ENCODE measurements at regions not wholly inside any gene's neighbourhood (a gene's known extent, or its start where the extent isn't known, plus 50 kb on each side); places are given as distances from the start of the nearest gene placed in this dataset.

DNA sequence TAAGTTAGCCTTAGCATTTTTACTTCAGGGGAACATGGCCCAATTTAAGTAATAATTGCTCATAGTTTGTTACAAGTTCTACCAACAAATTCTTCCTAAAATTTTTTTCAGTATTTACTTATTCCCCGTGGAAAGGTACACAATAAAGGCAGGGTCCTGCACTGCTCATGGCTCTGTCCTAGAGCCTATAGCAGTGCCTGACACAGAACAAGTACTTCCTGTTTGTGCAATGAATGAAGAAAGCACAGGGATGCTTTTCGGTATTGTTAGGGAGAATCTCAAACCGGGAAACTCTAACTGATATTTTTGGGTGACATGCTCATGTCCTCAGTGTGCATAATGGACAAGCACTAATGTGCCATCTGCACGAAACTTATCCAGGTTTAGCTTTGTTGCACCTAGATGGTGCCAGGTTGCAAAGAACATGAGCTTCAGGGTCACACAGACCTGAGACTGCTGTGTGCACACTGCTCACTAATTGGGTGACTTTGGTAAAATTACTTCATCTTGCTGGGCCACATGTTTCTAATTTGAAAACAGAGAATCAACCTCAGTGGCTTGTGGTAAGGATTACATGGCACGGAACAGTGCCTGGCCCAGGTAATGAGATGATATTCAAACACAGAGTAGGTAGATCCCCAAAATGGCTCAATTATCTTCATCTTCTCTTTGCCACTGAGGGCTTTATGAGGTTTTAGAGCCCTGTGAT is 175.8 kb upstream of the NPY2R start:
- Mint-ChIP-seq H3K4me3 (no peak overlapping the region), H3K36me3 (no peaks in the 10 kb centered on the region), H3K27ac (no peak overlapping the region), H3K27me3 (ENCODE audit: insufficient read depth, low read depth) (peaks cover 3% of the 10 kb centered on the region), H3K4me1 (no peaks in the 10 kb centered on the region), H3K9me3 (no peaks in the 10 kb centered on the region)
- no peak for TF ChIP-seq EZH2 (IDR thresholded peaks at IDR 0.05)
- TF ChIP-seq EZH2phosphoT487 (IDR thresholded peaks at IDR 0.05): no peak
- TF ChIP-seq, protein P1, sequence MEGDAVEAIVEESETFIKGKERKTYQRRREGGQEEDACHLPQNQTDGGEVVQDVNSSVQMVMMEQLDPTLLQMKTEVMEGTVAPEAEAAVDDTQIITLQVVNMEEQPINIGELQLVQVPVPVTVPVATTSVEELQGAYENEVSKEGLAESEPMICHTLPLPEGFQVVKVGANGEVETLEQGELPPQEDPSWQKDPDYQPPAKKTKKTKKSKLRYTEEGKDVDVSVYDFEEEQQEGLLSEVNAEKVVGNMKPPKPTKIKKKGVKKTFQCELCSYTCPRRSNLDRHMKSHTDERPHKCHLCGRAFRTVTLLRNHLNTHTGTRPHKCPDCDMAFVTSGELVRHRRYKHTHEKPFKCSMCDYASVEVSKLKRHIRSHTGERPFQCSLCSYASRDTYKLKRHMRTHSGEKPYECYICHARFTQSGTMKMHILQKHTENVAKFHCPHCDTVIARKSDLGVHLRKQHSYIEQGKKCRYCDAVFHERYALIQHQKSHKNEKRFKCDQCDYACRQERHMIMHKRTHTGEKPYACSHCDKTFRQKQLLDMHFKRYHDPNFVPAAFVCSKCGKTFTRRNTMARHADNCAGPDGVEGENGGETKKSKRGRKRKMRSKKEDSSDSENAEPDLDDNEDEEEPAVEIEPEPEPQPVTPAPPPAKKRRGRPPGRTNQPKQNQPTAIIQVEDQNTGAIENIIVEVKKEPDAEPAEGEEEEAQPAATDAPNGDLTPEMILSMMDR (IDR thresholded peaks at IDR 0.05): no peak
- Histone ChIP-seq H2AFZ (replicated peaks) (no peak overlapping the region), H3K9ac (no peak overlapping the region), H3K36me3 (no peaks in the 10 kb centered on the region), H3F3A (ENCODE audit: low read depth) (no peaks in the 10 kb centered on the region), H3K4me2 (no peak overlapping the region), H3K79me2 (ENCODE audit: low read depth) (no peaks in the 10 kb centered on the region), H3K4me1 (no peaks in the 10 kb centered on the region), H3K4me3 (no peak overlapping the region), H3K9me3 (ENCODE audit: low read depth) (no peaks in the 10 kb centered on the region), H3K27me3 (no peaks in the 10 kb centered on the region), H3K27ac (no peak overlapping the region), H4K20me1 (ENCODE audit: low read depth) (no peaks in the 10 kb centered on the region)
- DNase-seq (ENCODE audit: low spot score): no peak

DNA sequence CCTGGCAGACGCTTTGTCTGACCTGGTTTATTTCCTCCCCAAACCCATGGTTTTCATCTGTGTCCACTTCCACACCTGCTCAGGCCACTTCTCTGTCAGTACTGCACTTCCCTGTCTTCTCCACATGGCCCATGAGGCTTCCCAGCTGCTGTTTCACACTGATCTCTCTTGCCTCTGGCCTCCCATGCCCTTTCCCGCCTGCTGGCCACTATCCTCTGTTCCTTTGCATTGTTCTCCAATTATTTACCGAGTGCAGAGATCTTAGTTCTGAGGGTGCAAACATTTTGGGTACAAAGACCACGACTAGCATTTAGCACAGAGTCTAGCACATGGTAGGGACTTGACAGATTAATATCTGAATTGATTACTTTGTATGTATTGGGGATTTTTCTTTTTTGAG is 174.8 kb upstream of the NPY2R start:
- TF ChIP-seq EZH2 (IDR thresholded peaks at IDR 0.05): no peak
- no peak for TF ChIP-seq EZH2phosphoT487 (IDR thresholded peaks at IDR 0.05)
- TF ChIP-seq, protein P1 (IDR thresholded peaks at IDR 0.05): no peak
- Histone ChIP-seq H3F3A (ENCODE audit: low read depth) (no peaks in the 10 kb centered on the region), H3K36me3 (no peaks in the 10 kb centered on the region), H2AFZ (replicated peaks) (no peak overlapping the region), H3K79me2 (ENCODE audit: low read depth) (no peaks in the 10 kb centered on the region), H3K9ac (no peak overlapping the region), H3K4me1 (no peaks in the 10 kb centered on the region), H4K20me1 (ENCODE audit: low read depth) (no peaks in the 10 kb centered on the region), H3K4me2 (no peak overlapping the region), H3K4me3 (no peak overlapping the region), H3K27ac (no peak overlapping the region), H3K27me3 (no peaks in the 10 kb centered on the region), H3K9me3 (ENCODE audit: low read depth) (no peaks in the 10 kb centered on the region)
- no peak overlapping the region for H3K27ac Mint-ChIP-seq
- H3K36me3 Mint-ChIP-seq: no peaks in the 10 kb centered on the region
- H3K4me3 Mint-ChIP-seq: no peak overlapping the region
- no peaks in the 10 kb centered on the region for H3K4me1 Mint-ChIP-seq
- peaks cover 3% of the 10 kb centered on the region for H3K27me3 Mint-ChIP-seq (ENCODE audit: insufficient read depth, low read depth)
- no peak for DNase-seq (ENCODE audit: low spot score)
- H3K9me3 Mint-ChIP-seq: no peaks in the 10 kb centered on the region

DNA sequence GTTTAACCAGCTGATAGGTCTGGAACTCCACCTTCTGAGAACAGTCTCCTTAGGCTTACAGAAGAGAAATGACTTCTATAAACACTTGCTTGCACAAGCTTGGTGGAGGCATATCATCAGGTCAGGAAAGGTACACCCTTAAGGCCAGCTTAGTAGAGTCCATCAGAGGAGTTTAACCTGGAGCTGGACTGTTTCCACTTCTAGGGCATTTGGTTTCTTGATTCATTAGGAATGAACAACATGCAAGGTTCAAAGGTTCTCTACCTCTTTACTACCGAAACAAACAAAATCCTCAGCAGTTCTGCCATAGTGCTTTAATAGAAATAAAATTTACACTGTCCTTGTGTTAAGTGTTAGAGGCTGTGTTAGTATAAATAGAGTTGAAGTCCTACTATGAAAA is 171.4 kb upstream of the NPY2R start:
- Histone ChIP-seq H2AFZ (replicated peaks) (no peak overlapping the region), H3K79me2 (ENCODE audit: low read depth) (no peaks in the 10 kb centered on the region), H3K4me1 (no peaks in the 10 kb centered on the region), H4K20me1 (ENCODE audit: low read depth) (no peaks in the 10 kb centered on the region), H3K27ac (no peak overlapping the region), H3K27me3 (no peaks in the 10 kb centered on the region), H3K9ac (no peak overlapping the region), H3K4me3 (no peak overlapping the region), H3K9me3 (ENCODE audit: low read depth) (no peaks in the 10 kb centered on the region), H3K4me2 (no peak overlapping the region), H3K36me3 (no peaks in the 10 kb centered on the region), H3F3A (ENCODE audit: low read depth) (no peaks in the 10 kb centered on the region)
- TF ChIP-seq, protein P1 (IDR thresholded peaks at IDR 0.05): no peak
- TF ChIP-seq EZH2 (IDR thresholded peaks at IDR 0.05) (no peak), EZH2phosphoT487 (IDR thresholded peaks at IDR 0.05) (no peak)
- Mint-ChIP-seq H3K4me1 (no peaks in the 10 kb centered on the region), H3K27ac (no peak overlapping the region), H3K36me3 (no peaks in the 10 kb centered on the region), H3K4me3 (no peak overlapping the region), H3K27me3 (ENCODE audit: insufficient read depth, low read depth) (no peaks in the 10 kb centered on the region), H3K9me3 (no peaks in the 10 kb centered on the region)
- DNase-seq (ENCODE audit: low spot score): no peak
